ENCODE measurements at regions not wholly inside any gene's neighbourhood (a gene's known extent, or its start where the extent isn't known, plus 50 kb on each side); places are given as distances from the start of the nearest gene placed in this dataset.

GRCh38 chr9:118938581-118938980 lies 430.7 kb downstream of the BRINP1 start:
- Histone ChIP-seq H2AFZ (no peak overlapping the region), H3K36me3 (ENCODE audit: insufficient read depth) (no peaks in the 10 kb centered on the region), H3K4me1 (ENCODE audit: insufficient read depth) (peaks cover 3% of the 10 kb centered on the region; the same call in 1 of the 2 replicates), H3K27ac (ENCODE audit: low read depth) (no peak overlapping the region), H3K4me2 (no peak overlapping the region), H3F3A (replicated peaks; ENCODE audit: low read depth) (no peaks in the 10 kb centered on the region), H3K4me3 (no peak overlapping the region), H3K9me2 (ENCODE audit: insufficient read depth) (peaks cover 2% of the 10 kb centered on the region), H4K20me1 (replicated peaks; ENCODE audit: insufficient read depth) (no peaks in the 10 kb centered on the region), H3K27me3 (ENCODE audit: insufficient read depth) (no peaks in the 10 kb centered on the region), H3K79me2 (replicated peaks; ENCODE audit: insufficient read depth) (no peaks in the 10 kb centered on the region)
- no peaks in the 10 kb centered on the region for H3K27me3 Mint-ChIP-seq (ENCODE audit: insufficient read depth, low read depth, poor library complexity)
- TF ChIP-seq NANOG (IDR thresholded peaks at IDR 0.05; ENCODE audit: borderline replicate concordance) (no peak), ETS1 (IDR thresholded peaks at IDR 0.05) (no peak), EZH2 (IDR thresholded peaks at IDR 0.05; ENCODE audit: low read depth, unreplicated experiment) (no peak), CREB1 (CRISPR knock-in tag; IDR thresholded peaks at IDR 0.05; ENCODE audit: low read depth) (no peak), STAT1 (IDR thresholded peaks at IDR 0.05; ENCODE audit: unreplicated experiment) (no peak), ZNF462 (CRISPR knock-in tag; IDR thresholded peaks at IDR 0.05) (no peak), REST (IDR thresholded peaks at IDR 0.05; ENCODE audit: unreplicated experiment) (no peak), ZNF331 (CRISPR knock-in tag; IDR thresholded peaks at IDR 0.05; ENCODE audit: low read depth) (no peak), JUNB (IDR thresholded peaks at IDR 0.05; ENCODE audit: unreplicated experiment) (no peak), ZNF114 (CRISPR knock-in tag; IDR thresholded peaks at IDR 0.05) (no peak), POLR2AphosphoS5 (IDR thresholded peaks at IDR 0.05; ENCODE audit: low read depth) (no peak), CTCF (conservative IDR thresholded peaks at IDR 0.05; ENCODE audit: low read depth in 2 of 2) (no peak), EZH2phosphoT487 (IDR thresholded peaks at IDR 0.05; ENCODE audit: unreplicated experiment) (no peak)
- ATAC-seq (no peak), DNase-seq (ENCODE audit: low spot score) (no peak)
- no peaks in the 10 kb centered on the region for H3K36me3 Mint-ChIP-seq (ENCODE audit: low read depth)
- peaks cover 5% of the 10 kb centered on the region for H3K4me1 Mint-ChIP-seq
- H3K9me3 Mint-ChIP-seq, result no peaks in the 10 kb centered on the region
- no peak overlapping the region for H3K27ac Mint-ChIP-seq
- H3K4me3 Mint-ChIP-seq, result no peak overlapping the region

Data from GM23338 (cell line).